ENCODE measurements at regions not wholly inside any gene's neighbourhood (a gene's known extent, or its start where the extent isn't known, plus 50 kb on each side); places are given as distances from the start of the nearest gene placed in this dataset.
"Not testable (repeated sequence)": the region's sequence is repeated elsewhere in the genome, so short reads cannot be mapped to it uniquely, and the experiment has no call there.

- Histone ChIP-seq H3K27ac (ENCODE audit: low read depth, low read length) (no peak overlapping the region), H3K36me3 (ENCODE audit: control insufficient read depth, insufficient read depth, low read length) (no peaks in the 10 kb centered on the region), H3K27me3 (ENCODE audit: control insufficient read depth, insufficient read depth, low read length) (no peaks in the 10 kb centered on the region), H3K4me3 (ENCODE audit: low read depth, low read length) (no peak overlapping the region), H3K9ac (ENCODE audit: low read depth, low read length) (no peak overlapping the region), H3K4me1 (ENCODE audit: control insufficient read depth, insufficient read depth, low read length) (no peaks in the 10 kb centered on the region), H3K9me3 (ENCODE audit: control insufficient read depth, insufficient read depth, low read length) (no peaks in the 10 kb centered on the region)
These were observed 73.7 kb upstream of the DNAJC10 start for GRCh38 chr2:182642328-182642727.

GRCh38 chr2:182646763-182647498, 69.1 kb upstream of the DNAJC10 start:
- H3K4me1 ChIP-seq (ENCODE audit: control insufficient read depth, insufficient read depth, low read length): peaks cover 3% of the 10 kb centered on the region; the same call in 1 of the 2 replicates
- no peak overlapping the region for H3K9ac ChIP-seq (ENCODE audit: low read depth, low read length)
- H3K4me3 ChIP-seq (ENCODE audit: low read depth, low read length): no peak overlapping the region
- H3K36me3 ChIP-seq (ENCODE audit: control insufficient read depth, insufficient read depth, low read length): no peaks in the 10 kb centered on the region
- no peaks in the 10 kb centered on the region for H3K27me3 ChIP-seq (ENCODE audit: control insufficient read depth, insufficient read depth, low read length)
- H3K27ac ChIP-seq (ENCODE audit: low read depth, low read length): no peak overlapping the region
- H3K9me3 ChIP-seq (ENCODE audit: control insufficient read depth, insufficient read depth, low read length): no peaks in the 10 kb centered on the region

GRCh38 chr2:182647499-182647787, 68.6 kb upstream of the DNAJC10 start:
- no peaks in the 10 kb centered on the region for H3K27me3 ChIP-seq (ENCODE audit: control insufficient read depth, insufficient read depth, low read length)
- H3K36me3 ChIP-seq (ENCODE audit: control insufficient read depth, insufficient read depth, low read length): no peaks in the 10 kb centered on the region
- H3K9ac ChIP-seq (ENCODE audit: low read depth, low read length): no peak overlapping the region
- H3K27ac ChIP-seq (ENCODE audit: low read depth, low read length): no peak overlapping the region
- H3K4me1 ChIP-seq (ENCODE audit: control insufficient read depth, insufficient read depth, low read length): peaks cover 3% of the 10 kb centered on the region; the same call in 1 of the 2 replicates
- no peaks in the 10 kb centered on the region for H3K9me3 ChIP-seq (ENCODE audit: control insufficient read depth, insufficient read depth, low read length)
- no peak overlapping the region for H3K4me3 ChIP-seq (ENCODE audit: low read depth, low read length)

GRCh38 chr2:182649316-182649715, 66.7 kb upstream of the DNAJC10 start:
- no peak overlapping the region for H3K4me3 ChIP-seq (ENCODE audit: low read depth, low read length)
- no peaks in the 10 kb centered on the region for H3K27me3 ChIP-seq (ENCODE audit: control insufficient read depth, insufficient read depth, low read length)
- peaks cover 3% of the 10 kb centered on the region; the same call in 1 of the 2 replicates for H3K4me1 ChIP-seq (ENCODE audit: control insufficient read depth, insufficient read depth, low read length)
- no peaks in the 10 kb centered on the region for H3K9me3 ChIP-seq (ENCODE audit: control insufficient read depth, insufficient read depth, low read length)
- no peaks in the 10 kb centered on the region for H3K36me3 ChIP-seq (ENCODE audit: control insufficient read depth, insufficient read depth, low read length)
- no peak overlapping the region for H3K27ac ChIP-seq (ENCODE audit: low read depth, low read length)
- H3K9ac ChIP-seq (ENCODE audit: low read depth, low read length): no peak overlapping the region

- Histone ChIP-seq H3K27me3 (ENCODE audit: control insufficient read depth, insufficient read depth, low read length) (no peaks in the 10 kb centered on the region), H3K4me1 (ENCODE audit: control insufficient read depth, insufficient read depth, low read length) (peaks cover 3% of the 10 kb centered on the region; the same call in 1 of the 2 replicates), H3K27ac (ENCODE audit: low read depth, low read length) (no peak overlapping the region), H3K9ac (ENCODE audit: low read depth, low read length) (no peak overlapping the region), H3K4me3 (ENCODE audit: low read depth, low read length) (no peak overlapping the region), H3K9me3 (ENCODE audit: control insufficient read depth, insufficient read depth, low read length) (no peaks in the 10 kb centered on the region), H3K36me3 (ENCODE audit: control insufficient read depth, insufficient read depth, low read length) (no peaks in the 10 kb centered on the region)
These were observed 65.4 kb upstream of the DNAJC10 start for GRCh38 chr2:182650704-182651103.

GRCh38 chr2:182652326-182652725, 63.7 kb upstream of the DNAJC10 start:
- no peak overlapping the region for H3K9ac ChIP-seq (ENCODE audit: low read depth, low read length)
- H3K36me3 ChIP-seq (ENCODE audit: control insufficient read depth, insufficient read depth, low read length): no peaks in the 10 kb centered on the region
- no peak overlapping the region for H3K4me3 ChIP-seq (ENCODE audit: low read depth, low read length)
- H3K27ac ChIP-seq (ENCODE audit: low read depth, low read length): no peak overlapping the region
- no peaks in the 10 kb centered on the region for H3K9me3 ChIP-seq (ENCODE audit: control insufficient read depth, insufficient read depth, low read length)
- H3K27me3 ChIP-seq (ENCODE audit: control insufficient read depth, insufficient read depth, low read length): no peaks in the 10 kb centered on the region
- peaks cover 3% of the 10 kb centered on the region; the same call in 1 of the 2 replicates for H3K4me1 ChIP-seq (ENCODE audit: control insufficient read depth, insufficient read depth, low read length)

GRCh38 chr2:182655750-182656149, 60.3 kb upstream of the DNAJC10 start:
- H3K27me3 ChIP-seq (ENCODE audit: control insufficient read depth, insufficient read depth, low read length): no peaks in the 10 kb centered on the region
- H3K36me3 ChIP-seq (ENCODE audit: control insufficient read depth, insufficient read depth, low read length): no peaks in the 10 kb centered on the region

GRCh38 chr2:182664212-182664611, 51.8 kb upstream of the DNAJC10 start:
- Histone ChIP-seq H3K4me3 (ENCODE audit: low read depth, low read length) (no peak overlapping the region), H3K4me1 (ENCODE audit: control insufficient read depth, insufficient read depth, low read length) (no peaks in the 10 kb centered on the region), H3K9me3 (ENCODE audit: control insufficient read depth, insufficient read depth, low read length) (no peaks in the 10 kb centered on the region), H3K27ac (ENCODE audit: low read depth, low read length) (no peak overlapping the region), H3K27me3 (ENCODE audit: control insufficient read depth, insufficient read depth, low read length) (no peaks in the 10 kb centered on the region), H3K9ac (ENCODE audit: low read depth, low read length) (no peak overlapping the region), H3K36me3 (ENCODE audit: control insufficient read depth, insufficient read depth, low read length) (no peaks in the 10 kb centered on the region)

More at GRCh38 chr2:182655750-182656149, 60.3 kb upstream of the DNAJC10 start:
- H3K9ac ChIP-seq (ENCODE audit: low read depth, low read length): no peak overlapping the region
- no peaks in the 10 kb centered on the region for H3K4me1 ChIP-seq (ENCODE audit: control insufficient read depth, insufficient read depth, low read length)
- H3K27ac ChIP-seq (ENCODE audit: low read depth, low read length): no peak overlapping the region
- no peaks in the 10 kb centered on the region for H3K9me3 ChIP-seq (ENCODE audit: control insufficient read depth, insufficient read depth, low read length)
- H3K4me3 ChIP-seq (ENCODE audit: low read depth, low read length): no peak overlapping the region

GRCh38 chr2:182665500-182665899, 50.6 kb upstream of the DNAJC10 start:
- not testable (repeated sequence) for H3K36me3 ChIP-seq (ENCODE audit: control insufficient read depth, insufficient read depth, low read length); H3K27ac ChIP-seq (ENCODE audit: low read depth, low read length); H3K27me3 ChIP-seq (ENCODE audit: control insufficient read depth, insufficient read depth, low read length); H3K9ac ChIP-seq (ENCODE audit: low read depth, low read length); H3K4me3 ChIP-seq (ENCODE audit: low read depth, low read length); H3K9me3 ChIP-seq (ENCODE audit: control insufficient read depth, insufficient read depth, low read length); H3K4me1 ChIP-seq (ENCODE audit: control insufficient read depth, insufficient read depth, low read length)

Data from HUES48 (cell line).